ENCODE measurements at regions not wholly inside any gene's neighbourhood (a gene's known extent, or its start where the extent isn't known, plus 50 kb on each side); places are given as distances from the start of the nearest gene placed in this dataset.

- TF ChIP-seq CTCF (IDR thresholded peaks at IDR 0.05): no peak
- no peak for TF ChIP-seq POLR2A (IDR thresholded peaks at IDR 0.05)
Observed at GRCh38 chr18:59055345-59056032, 84.2 kb upstream of the SEC11C start.

Data from uterus (tissue), 2 donors.